ENCODE measurements at regions not wholly inside any gene's neighbourhood (a gene's known extent, or its start where the extent isn't known, plus 50 kb on each side); places are given as distances from the start of the nearest gene placed in this dataset.
A peak's percentile ranks its signal among the peaks of the same experiment; 100 is the strongest.

DNA sequence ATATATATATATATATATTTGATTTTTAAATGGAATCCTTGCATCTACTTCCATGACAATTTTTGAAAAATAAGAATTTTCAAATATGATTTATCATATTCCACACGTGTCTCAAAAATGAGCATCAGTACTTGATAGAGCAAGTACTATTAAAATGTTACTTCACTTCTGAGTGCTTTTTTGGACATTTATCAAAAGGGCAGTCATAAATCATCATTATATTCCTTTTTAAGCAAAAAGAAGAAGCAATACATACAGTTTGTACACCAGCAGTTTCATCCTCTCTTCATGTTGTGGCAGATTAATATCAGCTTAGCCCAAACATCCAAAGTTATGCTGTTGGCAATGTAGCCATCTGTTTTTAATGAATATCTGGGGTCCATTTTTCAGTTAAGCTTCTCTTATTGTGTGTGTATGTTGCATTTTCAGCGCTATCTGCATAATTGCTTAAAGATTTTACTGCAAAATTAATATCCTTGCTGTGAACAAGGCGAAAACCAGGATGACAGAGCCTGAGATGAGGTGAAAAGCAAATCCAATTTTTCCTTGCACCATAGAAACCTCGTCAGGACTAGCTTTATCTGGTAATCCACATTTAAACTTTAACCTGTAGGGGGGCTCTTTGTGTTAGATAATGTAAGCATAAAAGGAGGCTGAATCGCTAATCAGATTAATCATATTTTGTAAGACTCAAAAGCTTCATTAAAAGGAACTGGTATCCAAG, 604.9 kb upstream of the AGTR1 start:
- DNase-seq, result no peak

GRCh38 chr3:148093753-148094152, 604.0 kb upstream of the AGTR1 start:
- DNase-seq, result no peak

DNA sequence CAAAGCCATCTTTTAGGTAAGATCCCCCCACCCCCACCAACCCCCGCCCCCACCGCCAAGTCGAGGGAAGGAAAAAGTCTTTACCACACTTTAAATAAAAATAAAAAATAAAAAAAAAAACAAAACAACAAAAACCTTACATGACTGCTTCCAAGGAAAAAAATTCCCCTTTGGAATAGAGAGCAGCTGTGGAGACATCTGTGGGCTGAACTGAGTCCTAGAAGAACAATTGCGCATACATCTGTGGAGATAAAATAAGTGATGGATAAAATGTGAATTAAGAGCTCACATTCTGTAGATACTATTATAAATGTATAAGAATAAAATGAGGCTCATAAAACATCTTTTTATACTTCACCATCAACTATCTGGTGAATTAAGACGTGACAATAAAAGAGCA, 601.7 kb upstream of the AGTR1 start:
- DNase-seq, result no peak

DNA sequence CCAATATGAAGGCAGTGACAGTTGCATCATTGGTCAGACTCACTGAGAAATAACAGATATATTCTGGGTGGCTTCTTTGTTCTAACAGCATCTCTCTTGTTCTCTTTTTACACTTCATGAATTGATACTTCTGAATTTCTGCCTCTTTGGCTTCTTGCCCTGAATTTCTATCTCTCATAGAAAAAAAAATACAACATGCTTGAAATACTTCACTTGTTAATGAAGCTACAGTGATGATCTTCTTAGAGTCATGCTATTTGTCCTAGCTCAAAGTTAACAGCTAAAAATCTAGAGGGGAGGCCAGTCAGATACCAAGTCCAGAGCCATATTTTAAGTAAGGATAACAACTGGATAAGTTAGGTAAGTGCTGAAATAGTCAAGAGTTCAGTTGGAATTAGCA, 597.2 kb upstream of the AGTR1 start:
- DNase-seq, result no peak

- DNase-seq, result no peak
These were observed 596.6 kb upstream of the AGTR1 start for GRCh38 chr3:148101061-148101460.

DNA sequence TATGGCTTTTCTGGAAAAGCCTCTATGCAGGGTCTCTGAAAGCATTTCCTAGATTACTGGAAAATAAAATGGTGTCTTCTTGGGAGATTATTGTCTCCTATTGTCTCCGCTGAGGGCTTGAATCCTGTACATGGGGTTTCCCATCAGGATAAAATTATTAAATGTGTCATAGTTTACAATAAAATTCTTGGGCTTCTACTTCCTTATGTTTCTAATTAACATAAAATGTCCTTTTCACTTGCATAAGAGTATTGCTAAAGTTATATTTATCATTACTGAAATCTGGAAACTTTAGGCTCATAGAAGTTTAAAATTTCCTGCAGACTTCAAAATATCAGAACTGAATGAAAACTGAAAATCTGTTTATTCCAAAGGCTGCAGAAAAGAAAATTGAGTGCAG, 595.5 kb upstream of the AGTR1 start:
- no peak for DNase-seq

DNA sequence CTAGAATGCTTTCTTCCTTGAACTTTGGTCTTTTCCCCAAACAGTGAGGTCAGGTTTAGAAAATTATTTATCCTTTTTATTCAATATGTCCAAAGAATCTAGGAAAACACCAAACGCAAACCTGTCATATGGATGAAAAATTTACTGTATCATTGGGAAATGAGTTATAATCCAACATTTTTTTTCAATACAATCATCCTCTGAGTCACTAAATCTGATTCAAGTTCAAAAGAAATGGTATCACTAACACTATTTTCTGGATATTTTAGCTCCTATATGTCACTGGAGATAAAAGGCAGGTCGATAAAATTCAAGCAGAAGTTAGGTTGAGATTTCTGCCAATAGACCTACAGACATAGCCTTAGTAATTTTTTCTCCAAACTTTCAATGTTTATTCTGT, 591.6 kb upstream of the AGTR1 start:
- DNase-seq, result no peak

DNA sequence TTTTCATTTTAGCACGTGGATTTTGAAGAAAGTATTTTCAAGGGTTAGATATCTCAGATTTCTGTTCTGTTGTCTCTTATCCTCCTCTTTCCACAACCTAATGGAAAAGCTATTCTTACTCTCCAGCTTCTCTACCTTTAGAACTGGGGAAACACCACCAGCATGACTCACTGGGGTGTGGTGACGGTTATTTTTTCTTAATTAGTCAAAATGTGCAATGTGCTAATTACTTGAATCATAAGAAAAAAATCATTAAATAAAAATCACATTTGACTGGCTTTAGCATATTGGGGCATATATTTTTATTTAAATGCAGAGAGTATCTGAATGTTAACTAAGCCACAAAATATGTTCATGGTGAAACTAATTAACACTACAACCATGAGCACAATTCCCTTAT, 570.7 kb upstream of the AGTR1 start:
- no peak for DNase-seq

- no peak for DNase-seq
These were observed 569.6 kb upstream of the AGTR1 start for GRCh38 chr3:148128136-148128535.

GRCh38 chr3:148131990-148132638, 565.6 kb upstream of the AGTR1 start:
- DNase-seq, result no peak

GRCh38 chr3:148136816-148137215, 560.9 kb upstream of the AGTR1 start:
- DNase-seq, result no peak

DNA sequence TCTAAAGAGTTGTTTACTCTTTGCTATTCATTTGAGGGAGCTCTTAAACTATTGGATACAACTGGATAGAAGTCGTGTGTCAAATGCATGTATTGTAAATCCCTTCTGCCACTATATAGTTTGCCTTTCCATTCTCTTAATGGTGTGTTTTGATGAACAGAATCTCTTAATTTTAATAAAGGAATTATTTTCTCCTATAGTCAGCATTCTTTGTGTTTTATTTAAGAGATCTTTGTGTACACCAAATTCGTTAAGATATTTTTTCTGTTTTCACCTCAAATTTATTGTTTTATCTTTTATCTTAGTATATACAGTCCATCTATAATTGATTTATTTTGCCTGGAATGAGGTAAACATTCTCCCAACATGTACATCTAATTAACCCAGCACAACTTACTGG, 551.5 kb upstream of the AGTR1 start:
- peak; percentile 17 for DNase-seq

DNA sequence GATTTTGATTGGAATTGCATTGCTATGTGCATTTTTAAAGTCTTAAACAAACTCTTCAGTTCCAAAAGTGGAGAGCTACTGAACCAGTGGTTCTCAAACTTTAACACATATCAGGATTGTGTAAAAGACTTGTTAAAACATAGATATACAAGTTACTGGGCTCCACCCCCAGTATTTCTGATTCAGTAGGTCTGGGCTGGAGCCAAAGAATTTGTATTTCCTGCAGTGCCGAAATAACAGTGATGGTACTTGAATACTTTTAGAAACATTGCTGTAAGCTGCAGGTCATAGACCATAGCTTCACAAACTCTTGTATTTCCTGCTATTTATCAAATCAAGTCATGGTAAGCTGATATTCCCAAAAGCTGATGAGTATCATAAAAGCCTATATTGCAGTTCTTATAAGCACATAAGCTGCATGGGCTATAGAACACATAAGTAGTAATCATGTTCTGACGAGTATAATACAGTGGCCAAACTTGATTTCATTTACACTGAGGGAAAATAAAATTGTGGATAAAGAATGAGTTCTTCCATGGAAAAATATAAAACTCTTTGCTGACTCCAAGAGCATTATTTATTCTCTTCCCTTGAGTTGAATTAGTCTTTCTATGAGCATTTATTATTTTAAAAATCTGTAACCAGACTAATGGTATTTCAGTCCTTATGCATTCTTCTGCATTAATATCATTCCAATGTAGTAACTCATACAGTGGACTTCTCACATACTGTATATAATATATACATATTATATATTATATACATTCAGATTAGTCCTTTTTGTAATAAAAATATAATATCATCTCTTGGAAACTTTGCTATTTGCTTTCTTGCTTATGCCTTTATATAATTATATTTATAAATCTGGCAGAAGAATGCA, 550.5 kb upstream of the AGTR1 start:
- DNase-seq, result no peak

- DNase-seq, result no peak
These were observed 549.8 kb upstream of the AGTR1 start for GRCh38 chr3:148147903-148148302.

- no peak for DNase-seq
These were observed 548.1 kb upstream of the AGTR1 start for GRCh38 chr3:148149556-148149955.

GRCh38 chr3:148150141-148150540, 547.6 kb upstream of the AGTR1 start:
- no peak for DNase-seq

DNA sequence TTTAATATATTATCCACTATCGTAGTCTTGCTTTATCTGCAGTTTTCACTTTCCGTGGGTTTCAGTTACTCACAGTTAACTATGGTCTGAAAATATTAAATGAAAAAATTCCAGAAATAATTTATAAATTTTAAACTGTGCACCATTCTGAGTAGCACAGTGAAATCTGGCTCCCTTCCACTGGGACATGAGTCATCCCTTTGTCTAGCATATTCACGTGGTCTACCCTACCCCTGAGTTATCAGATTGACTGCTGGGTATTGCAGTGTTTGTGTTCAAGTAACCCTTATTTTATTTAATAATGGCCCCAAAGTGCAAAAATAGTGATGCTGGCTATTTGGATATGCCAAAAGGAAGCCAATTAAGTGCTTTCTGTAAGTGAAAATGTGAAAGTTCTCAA, 539.5 kb upstream of the AGTR1 start:
- no peak for DNase-seq

GRCh38 chr3:148162132-148162531, 535.6 kb upstream of the AGTR1 start:
- no peak for DNase-seq

DNA sequence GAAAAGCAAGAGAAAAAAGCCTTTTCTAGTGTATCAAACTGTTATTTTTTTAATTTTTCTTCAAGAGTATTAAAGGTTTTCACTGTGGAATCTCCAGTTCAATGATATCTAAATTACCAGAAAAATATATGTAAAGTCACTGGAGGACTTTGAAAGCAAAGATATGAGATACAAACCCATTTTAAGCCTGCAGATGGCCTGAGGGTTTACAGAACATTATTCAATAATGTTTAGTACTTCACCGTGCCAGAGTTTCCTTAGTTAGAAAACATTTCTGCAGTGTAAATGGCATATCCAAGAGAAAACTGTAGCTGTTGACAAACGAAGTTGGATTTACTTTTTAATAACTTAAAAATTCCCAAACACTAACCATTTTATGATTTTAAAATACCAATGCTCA, 529.4 kb upstream of the AGTR1 start:
- DNase-seq, result no peak

DNA sequence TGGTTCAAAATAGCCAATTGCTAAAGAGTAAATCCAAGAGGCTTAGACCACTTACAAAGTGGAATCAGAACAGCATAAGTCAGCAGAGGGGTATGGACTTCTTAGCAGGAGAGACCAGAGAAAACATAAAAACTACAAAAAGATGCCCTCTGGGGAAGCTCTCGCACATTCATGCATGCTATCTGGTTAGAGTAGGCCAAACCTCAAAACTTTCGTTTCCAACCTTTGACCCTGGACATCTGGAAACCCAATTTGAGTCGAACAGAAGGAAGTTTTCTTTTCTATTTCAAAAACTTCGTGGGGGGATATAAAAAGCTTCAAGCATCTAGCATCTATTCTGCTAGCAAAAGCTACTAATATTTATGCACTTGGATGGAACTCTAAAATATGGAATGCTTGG, 523.9 kb upstream of the AGTR1 start:
- DNase-seq, result no peak

DNA sequence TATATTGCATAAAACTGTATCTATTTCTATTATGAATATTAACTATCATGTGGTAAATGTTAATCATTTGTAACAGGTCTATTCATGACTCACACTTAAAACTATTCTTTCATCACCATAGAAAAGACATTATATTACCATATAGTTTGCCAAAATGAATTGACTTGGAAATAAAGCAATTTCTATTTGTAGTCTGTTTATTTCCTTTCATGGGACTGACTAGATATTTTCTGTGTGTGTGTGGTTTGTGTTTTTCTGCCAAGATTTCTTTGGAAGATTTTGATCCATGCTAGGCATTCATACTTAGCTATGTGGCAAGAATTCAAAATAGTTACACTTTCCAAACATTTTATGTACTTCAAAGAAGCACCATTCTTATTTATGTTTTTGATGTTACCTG, 522.5 kb upstream of the AGTR1 start:
- DNase-seq, result no peak

DNA sequence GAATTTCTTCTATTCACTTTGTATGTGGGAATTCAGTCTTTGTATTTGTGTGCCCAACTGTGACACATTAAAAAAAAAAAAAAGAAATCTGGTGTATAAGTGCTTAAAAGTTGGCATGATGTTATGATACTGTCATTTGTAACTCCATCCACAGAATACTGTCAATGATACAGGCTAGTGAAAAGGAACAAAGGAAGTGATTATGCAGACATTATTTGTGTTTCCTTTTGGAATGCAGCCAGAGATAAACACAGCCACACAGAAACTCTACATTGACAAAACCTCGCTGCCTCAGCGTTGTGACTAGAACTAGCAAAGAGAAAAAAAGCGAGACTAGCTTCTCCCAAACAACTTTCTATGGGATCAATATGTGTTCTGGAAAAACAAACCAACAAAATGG, 519.2 kb upstream of the AGTR1 start:
- peak; percentile 34 for DNase-seq

DNA sequence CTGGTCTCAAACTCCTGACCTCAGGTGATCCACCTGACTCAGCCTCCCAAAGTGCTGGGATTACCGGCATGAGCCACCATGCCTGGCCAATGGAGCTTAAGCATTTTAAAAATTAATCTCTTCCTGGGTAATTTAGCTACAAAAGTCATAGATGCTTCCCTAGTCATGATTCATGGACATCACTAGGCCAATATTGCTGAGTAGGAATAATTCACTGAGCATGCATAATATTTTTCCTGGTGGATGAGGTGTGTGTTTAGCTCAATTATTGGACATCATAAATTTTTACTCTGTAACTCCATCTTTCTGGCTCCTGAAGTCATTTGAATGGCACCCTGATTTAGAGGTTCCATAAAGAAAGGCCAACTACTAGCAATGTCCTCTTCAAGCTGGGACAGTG, 512.9 kb upstream of the AGTR1 start:
- DNase-seq, result no peak

DNA sequence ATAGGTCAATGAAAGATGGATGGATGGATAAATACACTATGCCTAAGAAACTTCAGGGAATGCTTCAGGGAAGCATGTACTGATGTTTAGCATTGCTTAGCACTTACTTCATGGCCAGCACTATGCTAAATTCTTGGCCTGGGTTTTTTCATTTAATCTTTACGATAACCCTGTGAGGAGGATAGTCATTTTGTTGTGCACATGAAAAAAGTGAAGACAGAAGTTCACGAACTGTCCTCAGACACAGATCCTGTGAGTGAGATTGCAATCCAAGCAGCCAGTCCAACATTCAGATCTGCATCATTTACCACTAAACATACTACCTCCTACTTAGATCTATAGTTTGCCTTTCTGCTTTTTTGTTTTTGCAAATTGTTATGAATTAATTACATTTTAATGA, 510.8 kb upstream of the AGTR1 start:
- no peak for DNase-seq
